ENCODE measurements at regions not wholly inside any gene's neighbourhood (a gene's known extent, or its start where the extent isn't known, plus 50 kb on each side); places are given as distances from the start of the nearest gene placed in this dataset.

GRCh38 chr7:34333925-34334324 lies 324.1 kb upstream of the NPSR1 start (continued):
- no peak for TF ChIP-seq BCL11A (IDR thresholded peaks at IDR 0.05; ENCODE audit: low read depth in 2 of 2, low read length in 2 of 2)
- no peak for TF ChIP-seq CTCF (IDR thresholded peaks at IDR 0.05; ENCODE audit: control extremely low read depth in 1 of 3, insufficient read depth in 1 of 3, low read depth in 1 of 3, low read length in 3 of 3)
- TF ChIP-seq SP4 (IDR thresholded peaks at IDR 0.05; ENCODE audit: low read length): no peak
- TF ChIP-seq SUZ12 (IDR thresholded peaks at IDR 0.05; ENCODE audit: low read length): no peak
- TF ChIP-seq TBP (IDR thresholded peaks at IDR 0.05; ENCODE audit: low read depth, low read length): no peak

Data from H1 (cell line).